ENCODE measurements at regions not wholly inside any gene's neighbourhood (a gene's known extent, or its start where the extent isn't known, plus 50 kb on each side); places are given as distances from the start of the nearest gene placed in this dataset.

GRCh38 chr2:873027-873426, 77.6 kb upstream of the SNTG2 start:
- peaks cover 15 to 78% of the 10 kb centered on the region in 2 experiments for H3K27me3 ChIP-seq (ENCODE audit: control insufficient read depth in 1 of 2, insufficient read depth in 2 of 2, low read length in 2 of 2)
- no peak overlapping the region for H3K27ac ChIP-seq (ENCODE audit: extremely low read length, insufficient read depth, low read length)
- in situ Hi-C loops (cut with HindIII; ENCODE audit: extremely low pct_ligation_motif_present, low pct_unique_long_range_greater_than_20kb), result no loop called here
- intact Hi-C loops (cut with micrococcal nuclease; ENCODE audit: unreplicated experiment), result no loop called here
- H2AFZ ChIP-seq (ENCODE audit: low read length), result no peak overlapping the region
- FAIRE-seq (no peak), DNase-seq (ENCODE audit: low spot score) (no peak), ATAC-seq (no peak)
- no peaks in the 10 kb centered on the region for H4K20me1 ChIP-seq (ENCODE audit: insufficient read depth, low read length)
- ChIA-PET POLR2A (no interaction called here), CTCF (ENCODE audit: low intra/inter-chr PET ratio, low total read pairs) (no interaction called here)
- no peak overlapping the region for H3K9ac ChIP-seq (ENCODE audit: insufficient read depth, low read depth, low read length)
- H3K4me3 ChIP-seq (replicated peaks in 1 of 3; ENCODE audit: insufficient read depth in 1 of 3, low read depth in 2 of 3, low read length in 3 of 3), result no peak overlapping the region
- H3K79me2 ChIP-seq (ENCODE audit: insufficient read depth, low read length), result no peaks in the 10 kb centered on the region
- no peaks in the 10 kb centered on the region for H3K36me3 ChIP-seq (replicated peaks in 1 of 2; ENCODE audit: control insufficient read depth in 1 of 2, insufficient read depth in 2 of 2, low read length in 2 of 2)
- BruUV-seq (replicated peaks), result no TSS peak
- TF ChIP-seq HHEX (CRISPR knock-in tag; IDR thresholded peaks at IDR 0.05) (no peak), GABPA (IDR thresholded peaks at IDR 0.05; ENCODE audit: low read depth, low read length) (no peak), GABPA (CRISPR knock-in tag; IDR thresholded peaks at IDR 0.05; ENCODE audit: low read depth) (no peak), EHMT2 (IDR thresholded peaks at IDR 0.05; ENCODE audit: borderline replicate concordance, low read depth, low read length) (no peak), ZNF749 (CRISPR knock-in tag; IDR thresholded peaks at IDR 0.05; ENCODE audit: borderline replicate concordance) (no peak), PATZ1 (CRISPR knock-in tag; IDR thresholded peaks at IDR 0.05) (no peak), NR3C1 (CRISPR knock-in tag; IDR thresholded peaks at IDR 0.05) (no peak), RAD21 (CRISPR knock-in tag; IDR thresholded peaks at IDR 0.05) (no peak), ZNF619 (CRISPR knock-in tag; IDR thresholded peaks at IDR 0.05) (no peak), ZNF205 (CRISPR knock-in tag; IDR thresholded peaks at IDR 0.05) (no peak), MBNL3 (CRISPR knock-in tag; conservative IDR thresholded peaks at IDR 0.05) (no peak), TOE1 (CRISPR knock-in tag; IDR thresholded peaks at IDR 0.05) (no peak), CAMTA2 (CRISPR knock-in tag; IDR thresholded peaks at IDR 0.05; ENCODE audit: borderline replicate concordance) (no peak), ZNF224 (CRISPR knock-in tag; IDR thresholded peaks at IDR 0.05) (no peak), POGK (CRISPR knock-in tag; conservative IDR thresholded peaks at IDR 0.05) (no peak), HOXA5 (CRISPR knock-in tag; IDR thresholded peaks at IDR 0.05) (no peak), ZBTB26 (CRISPR knock-in tag; IDR thresholded peaks at IDR 0.05; ENCODE audit: borderline replicate concordance) (no peak), NCOR1 (IDR thresholded peaks at IDR 0.05; ENCODE audit: borderline replicate concordance, low read length) (no peak), ZNF160 (CRISPR knock-in tag; IDR thresholded peaks at IDR 0.05) (no peak), MED13 (CRISPR knock-in tag; IDR thresholded peaks at IDR 0.05) (no peak)
- WGBS (ENCODE audit: low lambda C conversion rate), result 13% methylated on average over 4 of the region's 4 CpGs
- H3K4me1 ChIP-seq (ENCODE audit: insufficient read depth, low read length), result no peaks in the 10 kb centered on the region
- no peaks in the 10 kb centered on the region for H3K9me3 ChIP-seq (ENCODE audit: low read length)
- no peak overlapping the region for H3K4me2 ChIP-seq (ENCODE audit: low read depth, low read length)
